KOPT-K1 (cell line): ENCODE measurements at regions not wholly inside any gene's neighbourhood (a gene's known extent, or its start where the extent isn't known, plus 50 kb on each side); places are given as distances from the start of the nearest gene placed in this dataset.
"Not testable (repeated sequence)": the region's sequence is repeated elsewhere in the genome, so short reads cannot be mapped to it uniquely, and the experiment has no call there.

Source experiments
- H3K27ac ChIP-seq: fragments of 200-600 bp; sonication (generic); 2 replicates; pipeline ENCODE4 v1.5.1; 2016; ENCODE audit warnings: antibody characterized with exemption, mild to moderate bottlenecking, low read depth, low read length; ENCODE audit not compliant: poor library complexity, severe bottlenecking
- H3K36me3 ChIP-seq: fragments of 200-600 bp; sonication (generic); 2 replicates; pipeline ENCODE4 v1.5.1; 2017; ENCODE audit warnings: antibody characterized with exemption, mild to moderate bottlenecking, low read length, moderate library complexity; ENCODE audit not compliant: insufficient read depth
- H3K9me3 ChIP-seq: fragments of 200-600 bp; sonication (generic); 2 replicates; pipeline ENCODE4 v1.5.1; 2017; ENCODE audit warnings: antibody characterized with exemption, low read length, mild to moderate bottlenecking; ENCODE audit not compliant: insufficient read depth, poor library complexity, severe bottlenecking

DNA sequence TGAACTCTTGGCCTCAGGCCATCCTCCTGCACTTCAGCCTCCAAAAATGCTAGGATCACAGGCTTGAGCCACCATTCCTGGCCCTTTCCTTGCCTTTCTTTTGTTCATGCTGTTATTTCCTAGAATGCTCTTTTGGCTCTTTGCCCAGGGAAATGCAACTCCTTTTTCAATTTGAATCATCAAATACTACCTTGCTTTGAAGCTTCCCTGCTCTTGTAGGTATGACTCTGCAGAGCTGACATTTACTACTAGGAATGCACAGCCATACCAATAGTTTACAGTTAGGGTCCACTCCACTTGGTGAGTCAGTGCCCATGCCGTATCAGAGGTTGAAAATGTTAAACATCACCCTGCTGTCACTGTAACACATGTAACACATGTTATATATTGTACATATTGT is 107.0 kb upstream of the CRY1 start:
- no peaks in the 10 kb centered on the region for H3K36me3 ChIP-seq
- H3K9me3 ChIP-seq = no peaks in the 10 kb centered on the region
- no peak overlapping the region for H3K27ac ChIP-seq

DNA sequence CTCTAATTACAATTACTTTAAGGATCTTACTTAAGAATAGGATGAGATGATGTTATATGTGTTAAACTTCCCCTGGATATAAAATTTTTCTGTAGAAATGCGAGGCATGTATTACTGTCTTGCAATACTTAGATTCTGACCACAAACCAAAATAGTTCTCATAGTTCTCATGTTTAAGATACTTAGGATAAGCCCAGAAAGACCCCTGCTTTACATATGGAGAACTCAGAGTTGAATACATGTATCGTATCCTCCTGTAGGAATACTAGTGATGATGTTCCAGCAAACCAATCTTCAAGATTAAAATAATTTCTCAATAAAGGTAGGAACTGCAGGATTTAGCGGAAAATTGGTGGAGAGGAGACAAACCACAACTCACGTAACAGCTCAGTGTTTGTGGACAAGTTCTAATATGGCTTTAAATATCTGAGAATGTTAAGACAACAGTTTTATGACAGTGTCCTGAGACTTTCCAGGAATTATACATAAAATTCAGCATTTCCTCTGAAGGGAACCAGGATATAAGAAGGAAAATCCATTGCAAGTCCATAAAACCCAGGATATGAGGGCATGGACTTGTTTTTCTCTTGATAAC is 114.7 kb upstream of the CRY1 start:
- H3K9me3 ChIP-seq = peaks cover 3% of the 10 kb centered on the region
- no peaks in the 10 kb centered on the region for H3K36me3 ChIP-seq
- no peak overlapping the region for H3K27ac ChIP-seq

DNA sequence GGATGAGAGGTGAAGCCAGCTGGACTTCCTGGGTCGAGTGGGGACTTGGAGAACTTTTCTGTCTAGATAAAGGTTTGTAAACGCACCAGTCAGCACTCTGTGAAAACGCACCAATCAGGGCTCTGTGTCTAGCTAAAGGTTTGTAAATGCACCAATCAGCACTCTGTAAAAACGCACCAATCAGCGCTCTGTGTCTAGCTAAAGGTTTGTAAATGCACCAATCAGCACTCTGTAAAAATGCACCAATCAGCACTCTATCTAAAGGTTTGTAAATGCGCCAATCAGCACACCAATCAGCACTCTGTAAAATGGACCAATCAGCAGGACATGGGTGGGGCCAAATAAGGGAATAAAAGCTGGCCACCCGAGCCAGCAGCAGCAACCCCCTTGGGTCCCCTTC is 116.4 kb upstream of the CRY1 start:
- H3K36me3 ChIP-seq, H3K27ac ChIP-seq, H3K9me3 ChIP-seq: not testable (repeated sequence)

DNA sequence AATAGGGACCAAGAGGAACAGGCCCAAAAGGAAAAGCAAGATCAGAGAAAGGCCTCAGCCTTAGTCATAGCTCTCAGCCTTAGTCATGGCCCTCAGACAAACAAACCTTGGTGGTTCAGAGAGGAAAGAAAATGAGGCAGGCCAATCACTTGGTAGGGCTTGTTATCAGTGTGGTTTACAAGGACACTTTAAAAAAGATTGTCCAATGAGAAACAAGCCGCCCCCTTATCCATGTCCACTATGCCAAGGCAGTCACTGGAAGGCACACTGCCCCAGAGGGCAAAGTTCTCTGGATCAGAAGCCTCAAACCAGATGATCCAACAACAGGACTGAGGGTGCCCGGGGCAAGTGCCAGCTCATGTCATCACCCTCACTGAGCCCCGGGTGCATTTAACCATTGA is 121.0 kb upstream of the CRY1 start:
- not testable (repeated sequence) for H3K36me3 ChIP-seq, H3K9me3 ChIP-seq, H3K27ac ChIP-seq

DNA sequence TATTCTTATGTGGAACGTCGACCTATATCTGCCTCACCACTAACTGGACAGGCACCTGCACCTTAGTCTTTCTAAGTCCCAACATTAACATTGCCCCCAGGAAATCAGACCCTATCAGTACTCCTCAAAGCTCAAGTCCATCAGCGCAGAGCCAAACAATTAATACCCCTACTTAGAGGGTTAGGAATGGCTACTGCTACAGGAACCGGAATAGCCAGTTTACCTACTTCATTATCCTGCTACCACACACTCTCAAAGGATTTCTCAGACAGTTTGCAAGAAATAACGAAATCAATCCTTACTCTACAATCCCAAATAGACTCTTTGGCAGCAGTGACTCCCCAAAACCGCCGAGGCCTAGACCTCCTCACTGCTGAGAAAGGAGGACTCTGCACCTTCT is 123.1 kb upstream of the CRY1 start:
- not testable (repeated sequence) for H3K36me3 ChIP-seq, H3K9me3 ChIP-seq, H3K27ac ChIP-seq

DNA sequence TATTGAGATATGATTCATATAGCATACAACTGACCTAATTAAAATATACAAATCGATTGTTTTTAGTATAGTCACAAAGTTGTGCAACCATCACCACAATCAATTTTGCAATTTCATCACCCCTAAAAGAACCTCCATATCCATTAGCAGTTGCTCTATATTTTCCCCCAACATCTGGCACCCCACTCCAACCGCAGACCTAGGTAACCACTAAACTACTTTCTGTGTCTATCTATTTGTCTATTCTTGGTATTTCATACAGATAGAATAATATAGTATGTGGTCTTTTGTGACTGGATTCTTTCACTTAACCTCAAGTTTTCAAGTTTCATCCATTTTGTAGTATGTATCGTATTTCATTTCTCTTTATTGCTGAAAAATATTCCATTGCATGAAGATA is 126.0 kb upstream of the CRY1 start:
- Histone ChIP-seq H3K27ac (no peak overlapping the region), H3K36me3 (no peaks in the 10 kb centered on the region), H3K9me3 (no peaks in the 10 kb centered on the region)

DNA sequence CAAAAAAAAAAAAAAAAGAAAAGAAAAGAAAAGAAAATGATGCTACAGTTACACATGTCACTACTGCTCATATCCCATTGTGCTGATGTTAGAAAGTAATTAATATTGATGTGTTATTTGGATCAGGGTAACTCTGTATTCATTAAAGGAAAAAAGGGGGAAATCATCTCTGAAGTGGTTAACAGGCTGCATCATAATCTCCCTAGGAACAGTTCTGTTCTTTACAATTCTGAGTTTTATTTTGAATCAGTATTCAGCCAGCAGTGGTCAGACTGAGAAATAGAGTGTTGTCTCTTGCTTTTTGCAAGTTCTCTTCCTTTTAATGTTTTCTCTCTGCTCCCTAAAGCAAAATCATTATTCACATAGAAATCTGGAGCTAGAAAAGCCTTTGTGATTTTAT is 128.6 kb upstream of the CRY1 start:
- Histone ChIP-seq H3K9me3 (no peaks in the 10 kb centered on the region), H3K27ac (no peak overlapping the region), H3K36me3 (no peaks in the 10 kb centered on the region)

DNA sequence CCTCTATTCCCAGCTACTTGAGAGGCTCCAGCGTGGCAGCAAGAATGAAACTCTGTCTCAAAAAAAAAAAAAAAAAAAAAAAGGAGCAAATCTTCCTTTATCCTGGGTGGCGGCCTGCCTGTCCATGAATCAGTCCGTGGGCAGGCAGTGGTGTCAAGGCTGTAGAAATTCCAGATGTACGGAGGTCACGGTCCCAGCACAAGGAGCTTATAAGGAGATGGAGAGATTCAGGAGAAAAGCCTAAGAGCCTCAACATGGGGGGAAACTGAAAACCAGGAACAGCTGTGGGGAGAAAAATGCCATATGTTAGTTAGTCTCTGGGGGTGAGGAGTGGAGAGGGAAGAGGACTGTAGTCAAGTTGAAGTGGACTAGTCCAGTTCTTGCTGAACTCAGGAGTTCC is 130.5 kb upstream of the CRY1 start:
- H3K36me3 ChIP-seq = no peaks in the 10 kb centered on the region

DNA sequence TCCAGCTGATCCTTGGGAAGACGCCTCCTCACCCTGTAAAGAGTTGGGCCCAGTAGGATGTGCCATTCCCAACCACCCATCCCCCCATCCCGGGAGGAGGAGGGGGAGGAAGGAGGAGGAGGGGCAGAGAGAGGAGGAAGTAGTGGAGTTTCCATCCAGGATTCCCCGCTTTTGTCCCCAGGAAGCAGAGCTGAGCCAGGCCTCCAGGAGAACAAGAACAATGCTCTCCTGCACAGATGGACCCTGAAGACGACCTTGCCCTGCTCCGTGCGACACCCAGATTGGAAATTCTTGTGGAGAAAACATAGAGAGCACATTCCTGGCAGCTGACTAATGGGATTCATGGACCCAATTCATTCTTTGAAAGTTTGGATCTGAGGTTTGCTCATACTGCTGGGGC is 132.3 kb upstream of the CRY1 start:
- Histone ChIP-seq H3K9me3 (no peaks in the 10 kb centered on the region), H3K27ac (no peak overlapping the region), H3K36me3 (no peaks in the 10 kb centered on the region)

More for the DNA sequence above, 130.5 kb upstream of the CRY1 start:
- no peak overlapping the region for H3K27ac ChIP-seq
- no peaks in the 10 kb centered on the region for H3K9me3 ChIP-seq

DNA sequence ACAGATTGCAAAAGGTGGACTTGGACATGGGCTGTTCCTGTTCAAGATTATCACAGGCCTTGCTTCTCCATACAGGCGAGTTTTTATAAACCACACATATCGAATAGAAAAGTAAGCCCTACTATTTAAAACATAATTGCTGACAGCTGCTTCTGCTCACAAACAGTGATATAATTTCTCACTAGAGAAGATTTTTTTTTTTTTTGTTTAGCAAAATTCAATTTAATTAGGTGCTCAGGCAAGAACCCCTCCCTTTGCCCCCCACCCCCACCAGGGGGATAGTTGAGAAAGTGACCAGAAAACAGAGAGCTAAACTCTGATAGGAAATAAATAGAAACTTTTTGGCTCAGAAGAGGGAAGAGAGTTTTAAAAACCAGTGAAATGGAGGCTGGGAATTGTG is 132.8 kb upstream of the CRY1 start:
- H3K36me3 ChIP-seq = no peaks in the 10 kb centered on the region
- no peak overlapping the region for H3K27ac ChIP-seq

DNA sequence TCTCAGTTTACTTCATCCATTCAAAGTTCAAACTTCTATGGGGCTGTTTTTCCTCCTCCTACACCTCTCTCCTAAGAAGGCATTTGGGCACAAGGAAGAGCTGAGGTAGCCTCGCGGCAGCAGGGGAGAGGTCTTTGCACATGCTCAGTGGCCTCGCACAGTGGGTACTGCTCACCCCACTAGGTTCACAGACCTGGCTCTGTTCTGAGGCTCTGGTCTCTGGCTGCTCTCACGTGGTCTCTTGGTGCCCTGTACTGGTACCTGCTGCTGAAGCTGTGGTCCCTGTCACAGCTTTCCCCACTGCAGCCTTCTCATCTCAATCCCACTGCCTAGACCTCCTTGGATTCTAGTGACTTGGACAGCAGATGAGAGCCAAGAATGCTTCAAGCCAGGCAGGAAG is 134.7 kb upstream of the CRY1 start:
- no peaks in the 10 kb centered on the region for H3K9me3 ChIP-seq
- no peak overlapping the region for H3K27ac ChIP-seq
- H3K36me3 ChIP-seq = no peaks in the 10 kb centered on the region

More for the DNA sequence above, 132.8 kb upstream of the CRY1 start:
- no peaks in the 10 kb centered on the region for H3K9me3 ChIP-seq

DNA sequence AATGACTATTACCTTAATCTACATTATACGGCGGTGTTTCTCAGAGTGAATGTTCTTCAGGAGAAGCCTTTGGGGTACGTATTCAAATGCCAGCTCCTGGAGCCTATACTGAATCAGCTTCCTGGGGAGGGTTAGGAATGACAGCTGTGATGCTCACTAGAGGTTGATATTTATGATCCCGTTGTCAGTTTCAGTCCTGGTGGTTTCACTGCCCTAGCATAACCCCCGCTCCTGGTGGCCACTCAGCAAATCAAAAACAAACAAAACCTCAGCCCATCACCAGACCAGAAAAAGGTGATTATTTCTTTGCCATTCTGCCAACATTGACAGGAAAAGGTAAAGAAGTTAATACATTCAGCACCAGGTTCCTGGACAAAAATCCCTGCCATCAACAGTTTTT is 136.5 kb upstream of the CRY1 start:
- H3K9me3 ChIP-seq = no peaks in the 10 kb centered on the region
- H3K36me3 ChIP-seq = no peaks in the 10 kb centered on the region
- H3K27ac ChIP-seq = no peak overlapping the region

DNA sequence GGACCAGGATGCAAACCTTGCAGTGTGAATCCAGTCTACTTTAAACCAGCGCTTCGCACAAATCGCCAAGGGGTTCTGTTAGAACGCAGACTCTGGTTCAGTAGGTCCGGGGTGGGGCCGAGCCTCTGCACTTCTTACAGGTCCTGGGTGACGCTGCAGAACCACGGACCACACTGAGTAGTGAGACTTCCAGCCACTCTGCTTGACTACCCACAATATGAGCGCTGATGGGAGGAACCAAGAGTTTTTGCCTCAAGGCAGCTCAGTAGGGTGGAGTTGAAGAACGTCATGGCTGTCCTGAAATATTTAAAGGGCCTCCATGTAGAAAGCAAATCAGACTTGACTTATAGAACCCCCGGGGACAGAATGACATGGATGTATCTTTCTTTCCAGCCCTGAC is 138.0 kb upstream of the CRY1 start:
- Histone ChIP-seq H3K9me3 (no peaks in the 10 kb centered on the region), H3K36me3 (no peaks in the 10 kb centered on the region), H3K27ac (no peak overlapping the region)

DNA sequence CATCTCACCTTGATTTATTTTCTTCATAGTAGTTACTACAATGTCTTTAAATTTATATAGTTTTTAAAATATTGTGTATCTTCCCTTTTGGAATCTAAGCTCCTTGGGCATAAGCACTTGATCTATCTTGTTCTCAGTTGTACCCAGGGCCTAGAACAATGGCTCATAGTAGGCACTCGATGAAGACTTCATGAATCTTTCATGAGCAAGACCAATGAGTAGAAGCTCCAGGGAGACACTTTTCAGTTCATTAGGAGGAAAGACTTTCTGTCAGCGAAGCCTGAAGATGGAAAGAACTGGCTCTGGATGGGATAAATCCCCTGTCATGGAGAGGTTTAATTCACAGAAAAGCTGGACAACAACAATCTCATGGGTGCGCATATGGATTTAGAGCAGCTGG is 140.2 kb upstream of the CRY1 start:
- no peaks in the 10 kb centered on the region for H3K9me3 ChIP-seq
- H3K27ac ChIP-seq = no peak overlapping the region

DNA sequence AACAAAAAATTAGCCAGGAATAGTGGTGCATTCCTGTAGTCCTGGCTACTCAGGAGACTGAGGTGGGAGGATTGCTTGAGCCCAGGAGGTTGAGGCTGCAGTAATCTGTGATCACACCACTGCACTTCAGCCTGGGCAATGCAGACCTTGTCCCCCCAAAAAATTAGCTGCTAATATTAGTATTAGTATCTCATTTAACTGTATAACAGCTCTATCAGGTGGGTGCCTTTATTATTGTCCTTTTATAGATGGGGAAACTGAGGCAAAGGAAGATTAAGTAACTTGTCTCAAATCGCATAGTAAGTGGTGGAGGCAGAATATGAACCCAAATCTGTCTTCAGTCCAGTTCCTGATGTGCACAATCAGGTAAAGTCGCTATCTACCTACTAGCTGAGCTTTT is 142.3 kb upstream of the CRY1 start:
- Histone ChIP-seq H3K36me3 (no peaks in the 10 kb centered on the region), H3K27ac (no peak overlapping the region), H3K9me3 (no peaks in the 10 kb centered on the region)

More for the DNA sequence above, 140.2 kb upstream of the CRY1 start:
- H3K36me3 ChIP-seq = no peaks in the 10 kb centered on the region

DNA sequence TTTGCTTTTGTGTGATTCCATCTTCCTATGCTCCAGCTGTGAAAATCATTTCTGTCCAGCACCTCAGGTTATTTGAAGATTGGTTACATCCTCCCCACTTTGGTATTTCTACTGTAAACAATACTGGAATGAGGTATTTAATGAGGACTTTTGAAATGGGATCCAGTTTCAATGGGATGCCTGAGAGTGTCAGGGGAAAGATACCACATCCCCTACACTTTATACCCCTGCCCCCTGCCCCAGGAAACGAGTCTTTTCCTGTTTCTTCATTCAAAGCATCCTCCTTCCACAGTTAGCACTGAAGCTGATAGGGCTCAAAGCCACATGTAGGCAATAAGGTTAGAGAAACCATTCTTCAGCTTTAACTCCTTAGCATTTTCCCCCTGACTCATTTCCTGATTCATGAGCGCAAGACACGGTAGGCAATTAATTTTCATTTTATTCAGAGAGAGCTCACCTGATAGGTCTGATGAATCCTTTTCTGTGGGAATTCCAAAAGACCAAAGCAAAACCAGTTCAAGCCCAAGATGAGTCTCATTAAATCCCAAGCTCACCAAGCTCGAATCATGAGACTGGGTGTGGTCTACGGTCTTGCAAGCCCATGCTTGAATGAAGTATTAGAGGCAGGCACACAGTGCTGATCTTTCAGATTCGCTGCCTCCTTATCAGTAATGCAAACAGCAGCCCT is 143.6 kb upstream of the CRY1 start:
- Histone ChIP-seq H3K9me3 (no peaks in the 10 kb centered on the region), H3K27ac (no peak overlapping the region), H3K36me3 (no peaks in the 10 kb centered on the region)
